GM18870 (cell line): ENCODE measurements at regions not wholly inside any gene's neighbourhood (a gene's known extent, or its start where the extent isn't known, plus 50 kb on each side); places are given as distances from the start of the nearest gene placed in this dataset.

Experiments used
- ATAC-seq: cut with Tn5 transposase; IDR thresholded peaks from one replicate; pipeline ENCODE4 v1.9.1; 2021; ENCODE audit warnings: moderate library complexity; ENCODE audit not compliant: unreplicated experiment

DNA sequence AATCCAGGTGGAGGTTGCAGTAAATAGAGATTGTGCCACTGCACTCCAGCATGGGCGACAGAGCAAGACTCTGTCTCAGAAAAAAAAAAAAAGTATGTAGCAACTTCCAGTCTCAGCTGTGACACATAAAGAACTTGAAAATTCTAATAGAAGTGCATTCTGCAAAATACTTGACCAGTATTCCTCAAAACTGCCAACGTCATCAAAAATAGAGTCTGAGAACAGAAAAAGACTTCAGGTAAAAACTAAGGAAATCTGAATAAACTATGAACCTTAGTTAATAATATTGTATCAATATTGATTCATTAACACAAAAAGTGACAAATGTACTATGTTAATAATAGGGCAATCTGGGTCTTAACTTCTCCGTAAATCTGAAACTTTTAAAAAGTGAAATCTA is 76.7 kb upstream of the WDR75 start:
- ATAC-seq = no peak

DNA sequence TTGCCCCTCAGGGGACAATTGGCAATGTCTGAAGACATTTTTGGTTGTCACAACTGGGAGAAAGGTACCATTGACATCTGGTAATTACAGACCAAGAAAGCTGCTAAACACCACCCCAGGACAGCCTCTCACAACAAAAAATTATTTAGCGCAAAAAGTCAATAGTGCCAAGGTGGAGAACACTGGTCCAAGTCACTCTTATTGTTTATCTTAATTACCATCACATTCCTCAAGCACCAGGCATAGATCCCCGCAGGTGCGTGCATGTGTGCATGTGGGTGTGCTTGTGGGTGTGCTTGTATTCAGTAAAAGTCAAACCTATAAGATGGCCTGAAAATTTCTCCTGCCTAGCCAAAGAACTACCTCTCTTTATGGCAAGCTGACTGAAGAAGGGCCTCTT is 74.9 kb upstream of the WDR75 start:
- ATAC-seq = no peak

- no peak for ATAC-seq
Observed at GRCh38 chr2:189367343-189367742, 73.9 kb upstream of the WDR75 start.

- ATAC-seq = no peak
Observed at GRCh38 chr2:189369566-189369965, 71.7 kb upstream of the WDR75 start.

DNA sequence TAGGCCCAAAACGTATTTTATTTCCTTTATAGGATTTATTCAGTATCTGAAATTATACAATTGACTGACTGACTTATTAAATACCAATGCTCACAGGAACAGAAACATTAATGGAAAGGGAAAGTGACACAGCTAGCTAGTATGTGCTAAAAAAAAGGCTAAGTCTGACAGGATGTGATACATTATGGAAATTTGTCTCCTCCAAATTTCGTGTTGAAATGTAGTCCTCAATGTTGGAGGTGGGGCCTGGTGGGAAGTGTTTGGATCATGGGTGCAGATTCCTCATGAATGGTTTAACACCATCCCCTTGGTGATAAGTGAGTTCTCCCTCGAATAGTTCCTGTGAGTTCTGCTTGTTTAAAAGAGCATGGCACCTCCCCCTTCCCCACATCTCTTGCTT is 70.6 kb upstream of the WDR75 start:
- ATAC-seq = no peak

- ATAC-seq = no peak
Observed at GRCh38 chr2:189372688-189373257, 68.5 kb upstream of the WDR75 start.

DNA sequence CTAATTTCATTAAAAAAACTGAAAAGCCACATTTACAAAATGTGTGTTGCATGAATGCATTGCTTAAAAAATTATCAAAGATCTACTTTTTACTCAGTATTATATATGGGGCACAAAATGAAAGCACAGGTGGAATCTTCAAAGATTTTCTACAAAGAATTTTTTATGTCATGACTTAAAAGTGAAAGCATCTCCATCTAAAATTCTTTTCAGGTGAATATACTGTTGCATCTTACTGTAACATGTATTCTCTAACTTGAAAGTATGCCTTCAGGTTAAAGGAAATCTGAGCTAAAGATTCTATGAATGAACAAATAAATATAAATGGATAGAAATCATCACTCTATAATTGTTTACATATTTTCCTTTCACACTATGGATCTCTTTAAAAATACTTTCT is 66.8 kb upstream of the WDR75 start:
- no peak for ATAC-seq

GRCh38 chr2:189375842-189376241 is 65.4 kb upstream of the WDR75 start:
- no peak for ATAC-seq

GRCh38 chr2:189379287-189379630 is 62.0 kb upstream of the WDR75 start:
- ATAC-seq = no peak

DNA sequence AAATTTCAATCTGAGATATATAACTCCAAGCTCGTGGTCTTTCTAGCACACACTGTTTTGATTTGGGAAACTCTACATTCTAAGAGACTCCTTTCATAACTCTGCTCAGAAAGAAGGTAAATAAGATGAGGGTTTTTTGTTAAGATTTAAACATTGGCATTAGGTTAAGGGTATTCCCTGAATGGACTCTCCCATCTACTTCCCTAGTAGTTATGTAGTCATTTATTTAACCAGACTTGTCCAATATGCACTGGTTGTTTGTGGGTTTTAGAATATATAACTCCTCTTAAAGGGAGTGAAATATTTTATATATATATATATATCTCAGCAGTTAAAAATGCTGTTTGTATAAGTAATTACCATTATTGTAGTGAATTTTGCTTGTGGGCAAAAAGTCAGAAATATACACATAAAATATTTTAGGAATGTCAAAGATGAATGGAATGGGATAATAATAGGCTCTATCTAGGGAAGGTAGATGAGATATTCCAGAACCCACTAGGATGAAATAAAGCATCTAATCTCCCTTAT is 61.5 kb upstream of the WDR75 start:
- no peak for ATAC-seq

DNA sequence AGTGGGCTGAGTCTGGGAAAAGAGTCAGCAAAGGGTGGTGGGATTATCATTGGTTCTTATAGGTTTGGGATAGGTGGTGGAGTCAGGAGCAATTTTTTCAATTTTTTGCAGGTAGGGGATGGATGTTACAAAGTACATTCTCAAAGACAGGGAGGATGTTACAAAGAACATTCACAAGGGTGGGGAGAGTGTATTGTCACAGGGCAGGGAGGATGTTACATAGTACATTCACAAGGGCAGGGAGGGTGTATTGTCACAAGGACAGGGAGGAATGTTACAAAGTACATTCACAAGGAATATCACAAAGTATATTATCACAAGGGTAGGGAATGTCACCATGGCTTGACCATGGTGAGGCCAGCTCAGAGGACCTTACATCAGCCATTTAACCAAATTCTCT is 58.6 kb upstream of the WDR75 start:
- ATAC-seq = no peak

GRCh38 chr2:189386741-189387140 is 54.5 kb upstream of the WDR75 start:
- no peak for ATAC-seq

DNA sequence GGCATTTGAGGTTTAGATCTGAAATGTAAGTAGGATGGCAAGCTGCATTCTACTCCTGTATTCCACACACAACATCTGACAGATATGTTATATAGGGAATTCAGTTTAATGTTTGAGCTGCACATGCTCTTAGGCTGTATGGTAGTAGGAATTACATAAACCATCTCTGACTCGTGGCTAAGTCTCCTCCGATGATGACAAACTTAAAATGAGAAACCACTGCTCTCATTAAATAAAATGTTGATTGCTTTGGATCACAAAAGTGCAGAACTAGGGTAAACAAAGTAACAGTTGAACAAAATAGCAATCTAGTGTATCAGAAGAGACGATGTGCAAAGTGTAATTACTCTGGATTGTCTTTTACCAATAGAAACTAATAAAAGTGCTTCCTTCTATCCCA is 50.1 kb upstream of the WDR75 start:
- no peak for ATAC-seq
